ENCODE measurements at regions not wholly inside any gene's neighbourhood (a gene's known extent, or its start where the extent isn't known, plus 50 kb on each side); places are given as distances from the start of the nearest gene placed in this dataset.
A peak's percentile ranks its signal among the peaks of the same experiment; 100 is the strongest.

DNA sequence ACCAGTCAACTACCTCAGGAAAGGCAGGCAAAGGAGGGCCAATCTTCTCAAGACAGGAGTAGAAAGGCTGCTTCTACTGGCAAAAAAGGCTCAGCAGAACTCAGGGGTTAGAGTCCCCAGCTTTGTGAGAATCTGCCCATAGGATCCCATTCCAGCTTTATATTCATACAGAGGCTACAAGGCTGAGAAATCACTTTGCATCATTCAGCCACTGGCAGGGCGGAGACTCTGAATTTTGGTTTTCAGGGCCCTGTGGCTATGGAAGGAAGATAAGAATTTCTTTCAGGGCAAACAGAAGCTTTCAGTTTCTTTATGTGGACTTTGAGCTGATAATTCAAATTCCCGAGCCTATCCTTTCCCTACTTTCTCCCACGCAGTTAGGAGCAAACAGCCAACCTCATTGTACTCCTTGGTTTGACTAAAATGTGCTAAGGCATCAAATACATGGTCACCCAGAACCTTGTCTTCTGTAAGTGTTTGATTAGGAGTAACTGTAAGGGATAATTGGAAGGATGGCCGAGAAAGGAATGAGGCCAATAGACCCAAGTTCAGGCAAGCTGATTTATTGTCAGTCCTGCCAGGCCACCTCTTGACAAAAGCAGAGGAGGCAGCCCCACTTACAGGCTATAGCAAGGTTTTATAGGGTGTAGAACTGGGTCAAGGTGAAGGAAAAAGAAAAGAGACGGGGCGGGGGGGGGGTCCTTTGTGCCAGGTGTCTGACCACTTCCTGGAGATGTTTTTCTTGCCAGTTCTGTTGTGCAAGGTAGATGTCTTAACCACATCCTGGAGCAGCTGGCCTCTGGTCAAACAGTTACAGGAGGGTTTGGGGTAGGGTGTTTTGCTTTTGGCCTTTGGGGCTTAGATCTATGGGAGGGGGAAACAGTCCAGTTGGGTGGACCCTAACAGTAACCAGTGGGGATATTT, 165.3 kb upstream of the PPP1R2C start:
- peak overlapping the region; percentile 5; the same call in 1 of the 2 replicates for H3K4me3 ChIP-seq (ENCODE audit: low read length)
- peak; percentile 74 for DNase-seq (ENCODE audit: low read depth, low spot score)

DNA sequence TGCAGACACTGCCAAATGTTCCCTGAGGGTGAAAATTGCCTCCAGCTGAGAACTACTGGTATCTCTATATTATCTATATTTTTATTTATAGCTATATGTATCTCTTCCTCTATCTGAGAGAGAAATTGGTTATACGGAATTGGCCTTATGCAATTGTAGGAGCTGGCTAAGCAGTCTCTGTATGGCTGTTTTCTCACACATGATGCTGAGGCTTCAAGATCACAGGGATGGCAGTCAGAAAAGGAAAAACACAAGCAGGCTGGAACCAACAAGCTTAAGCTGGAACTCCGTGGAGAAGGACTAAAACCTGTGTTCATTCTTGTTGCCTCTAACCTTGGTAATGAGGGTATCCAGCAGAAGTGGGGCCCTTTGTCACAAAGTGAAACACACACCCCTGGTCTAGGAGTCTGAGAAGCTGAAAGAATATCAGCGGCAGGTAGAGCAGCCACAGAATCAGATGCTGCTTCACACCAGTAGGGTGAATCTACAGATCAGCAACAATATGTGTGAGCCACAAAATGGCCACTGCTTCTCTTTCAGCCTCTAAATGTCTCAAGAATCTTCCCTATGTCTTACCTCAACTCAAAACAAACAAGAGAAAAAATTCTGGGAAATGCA, 166.5 kb upstream of the PPP1R2C start:
- H3K4me3 ChIP-seq (ENCODE audit: low read length): no peak overlapping the region
- peak; percentile 60 for DNase-seq (ENCODE audit: low read depth, low spot score)

DNA sequence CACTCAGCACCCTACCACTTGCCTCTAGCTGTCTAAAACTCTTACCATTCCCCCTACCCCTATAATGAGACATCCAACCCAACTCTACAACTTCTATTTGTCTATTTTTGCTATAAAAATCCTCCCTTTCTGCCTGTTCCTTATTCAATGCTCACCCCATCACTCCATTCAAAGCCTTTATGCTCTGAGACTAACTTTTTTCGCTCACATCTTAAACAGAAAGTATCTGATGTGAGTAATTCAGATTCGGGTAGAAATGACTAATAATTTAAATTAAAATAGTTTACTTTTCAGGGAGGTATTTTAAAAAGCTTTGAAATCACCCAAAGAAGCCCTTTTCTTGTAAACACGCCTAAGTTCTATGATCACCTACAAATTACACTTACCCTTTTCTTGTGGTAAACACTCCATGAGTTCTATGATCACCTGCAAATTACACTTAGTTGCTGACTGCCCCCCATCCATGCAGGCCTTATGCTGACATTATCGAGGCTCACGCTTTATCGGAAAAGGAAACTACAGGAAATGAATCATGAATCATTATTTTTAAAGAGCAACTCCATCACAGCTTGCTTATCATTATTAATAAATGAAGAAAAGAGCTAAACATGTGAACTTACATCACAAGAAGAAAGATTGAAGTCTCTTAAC, 168.7 kb upstream of the PPP1R2C start:
- no peak overlapping the region for H3K4me3 ChIP-seq (ENCODE audit: low read length)
- DNase-seq (ENCODE audit: low read depth, low spot score): no peak

DNA sequence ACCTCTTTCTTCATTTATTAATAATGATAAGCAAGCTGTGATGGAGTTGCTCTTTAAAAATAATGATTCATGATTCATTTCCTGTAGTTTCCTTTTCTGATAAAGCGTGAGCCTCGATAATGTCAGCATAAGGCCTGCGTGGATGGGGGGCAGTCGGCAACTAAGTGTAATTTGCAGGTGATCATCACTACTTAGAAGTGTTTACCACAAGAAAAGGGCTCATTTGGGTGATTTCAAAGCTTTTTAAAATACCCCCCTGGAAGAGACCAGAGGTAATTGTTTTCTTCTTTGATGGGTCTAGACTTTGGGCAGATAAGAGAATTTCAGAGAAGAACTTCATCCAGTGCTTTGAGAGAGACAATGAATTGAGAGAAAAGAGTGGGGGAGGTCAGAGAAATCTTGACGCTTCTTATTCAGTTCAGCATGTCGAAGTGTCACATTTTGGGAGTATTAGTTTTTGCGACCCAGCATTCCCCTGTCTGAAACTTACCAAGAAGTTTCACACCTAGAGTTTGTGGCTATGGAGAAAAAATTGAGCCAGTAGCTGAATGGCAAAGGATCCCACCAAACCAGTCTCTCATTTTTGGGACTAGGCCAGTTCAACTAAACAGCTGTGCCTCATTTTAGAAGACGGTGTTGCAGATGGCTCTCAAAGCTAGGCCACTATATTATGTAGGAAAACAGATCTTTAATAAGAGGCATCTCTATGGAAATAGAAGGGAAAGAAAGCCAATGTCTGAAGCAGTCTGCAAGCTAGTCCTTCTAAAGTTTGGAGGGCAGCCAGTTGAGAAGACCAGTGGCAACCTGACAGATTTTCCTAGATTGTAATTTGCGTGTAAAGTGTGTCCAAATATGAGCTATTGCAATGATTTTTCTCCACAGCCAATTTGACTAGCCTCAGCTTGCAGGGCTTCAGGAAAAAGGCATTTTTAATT, 171.0 kb upstream of the PPP1R2C start:
- no peak overlapping the region for H3K4me3 ChIP-seq (ENCODE audit: low read length)
- DNase-seq (ENCODE audit: low read depth, low spot score): no peak

DNA sequence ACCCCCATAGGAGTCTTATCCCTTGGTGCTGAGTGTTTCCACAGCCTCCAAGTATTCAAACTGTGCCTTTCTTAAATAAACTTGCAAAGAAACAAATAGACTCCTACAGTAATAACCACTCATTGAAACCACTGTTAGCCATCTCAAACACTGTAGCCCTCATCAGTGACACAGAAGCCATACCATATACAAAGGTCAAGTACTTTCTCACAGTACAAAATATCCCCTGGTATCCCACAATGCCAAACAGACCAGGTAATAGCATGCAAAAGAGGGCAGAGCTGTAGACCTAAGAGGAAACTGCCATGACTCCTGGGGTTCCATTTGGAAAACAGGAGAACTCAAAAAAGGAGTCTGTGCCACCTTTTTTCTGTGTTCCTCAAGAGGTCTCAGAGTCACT, 173.8 kb upstream of the PPP1R2C start:
- no peak overlapping the region for H3K4me3 ChIP-seq (ENCODE audit: low read length)
- no peak for DNase-seq (ENCODE audit: low read depth, low spot score)

DNA sequence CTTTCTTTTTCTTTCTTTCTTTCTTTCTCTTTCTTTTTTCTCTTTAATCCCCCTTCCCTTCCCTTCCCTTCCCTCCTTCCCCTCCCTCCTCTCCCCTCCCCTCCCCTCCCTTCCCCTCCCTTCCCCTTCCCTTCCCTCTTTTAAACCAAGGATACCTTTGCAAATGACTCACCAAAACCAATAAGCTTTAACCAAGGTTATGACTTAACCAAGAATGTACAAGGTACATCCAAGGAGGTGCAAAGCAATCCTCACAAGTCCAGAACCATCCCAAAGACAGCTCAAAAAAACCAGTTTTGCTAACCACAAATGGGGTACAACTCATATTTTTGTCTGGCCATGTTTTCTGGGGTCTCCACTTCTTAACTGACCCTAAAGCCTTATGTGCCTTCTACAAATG, 174.7 kb upstream of the PPP1R2C start:
- no peak overlapping the region for H3K4me3 ChIP-seq (ENCODE audit: low read length)
- DNase-seq (ENCODE audit: low read depth, low spot score): no peak

DNA sequence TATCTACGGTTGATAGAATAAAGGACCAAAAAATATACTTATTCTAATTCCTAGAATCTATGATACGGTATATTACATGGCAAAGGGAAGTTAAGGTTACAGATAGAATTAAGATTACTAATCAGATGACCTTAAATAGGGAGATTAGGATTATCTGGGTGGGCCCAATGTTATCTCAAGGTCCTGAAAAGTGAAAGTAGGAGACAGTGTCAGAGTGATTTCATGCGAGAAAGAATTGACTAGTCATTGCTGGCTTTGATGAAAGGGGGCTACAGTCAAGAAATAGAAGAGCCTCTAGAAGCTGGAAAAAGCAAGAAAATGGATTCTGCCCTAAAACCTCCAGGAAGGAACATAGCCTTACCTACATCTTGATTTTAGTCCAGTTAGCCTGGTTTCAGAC, 176.9 kb upstream of the PPP1R2C start:
- H3K4me3 ChIP-seq (ENCODE audit: low read length): no peak overlapping the region
- no peak for DNase-seq (ENCODE audit: low read depth, low spot score)

DNA sequence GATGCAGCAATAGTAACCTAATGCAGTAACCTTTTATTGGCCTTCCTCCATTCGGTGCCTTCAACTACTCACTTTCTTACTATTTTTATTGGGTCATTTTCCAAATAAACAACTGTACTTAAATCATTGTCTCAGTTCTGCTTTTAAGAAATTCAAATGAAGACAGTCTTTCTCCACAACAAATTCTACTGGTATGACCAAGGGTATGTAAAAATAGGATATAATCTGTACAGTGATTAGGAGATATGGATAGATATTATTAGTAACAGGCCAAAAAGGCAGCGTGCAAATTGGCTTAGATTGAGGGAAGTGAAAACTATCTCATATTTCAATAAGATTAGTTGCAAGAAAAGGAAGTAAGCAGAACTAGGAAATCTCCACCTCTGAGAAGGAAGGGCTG, 177.4 kb upstream of the PPP1R2C start:
- no peak overlapping the region for H3K4me3 ChIP-seq (ENCODE audit: low read length)
- no peak for DNase-seq (ENCODE audit: low read depth, low spot score)

DNA sequence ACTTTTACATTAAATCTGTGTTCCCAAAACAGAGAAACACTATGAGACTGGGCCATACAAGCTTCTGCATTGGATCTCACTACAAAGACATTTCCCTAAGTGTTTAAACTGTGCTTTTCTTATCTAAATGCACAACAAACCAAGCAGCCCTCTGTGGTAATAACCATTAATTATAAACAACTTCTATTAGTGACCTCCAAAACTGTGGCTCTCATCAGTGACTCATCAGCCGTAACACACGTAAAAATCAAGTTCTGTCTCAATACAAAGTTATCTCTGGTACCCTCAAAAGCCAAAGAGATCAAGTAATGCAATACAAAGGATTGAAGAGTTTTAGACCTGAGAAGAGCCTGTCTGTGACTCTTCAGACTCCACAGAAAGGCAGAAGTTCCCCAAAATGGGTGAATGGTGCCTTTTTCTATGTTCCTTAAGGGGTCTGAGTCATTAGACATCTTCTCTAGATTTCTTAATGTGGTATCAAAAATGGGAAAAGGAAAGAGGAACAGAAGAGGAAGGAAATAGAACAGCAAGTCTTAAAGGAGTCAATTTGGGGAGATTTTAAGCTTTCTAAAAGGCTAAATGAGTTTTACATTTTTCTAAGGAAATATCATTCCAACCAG, 189.8 kb upstream of the PPP1R2C start:
- no peak overlapping the region for H3K4me3 ChIP-seq (ENCODE audit: low read length)
- no peak for DNase-seq (ENCODE audit: low read depth, low spot score)

DNA sequence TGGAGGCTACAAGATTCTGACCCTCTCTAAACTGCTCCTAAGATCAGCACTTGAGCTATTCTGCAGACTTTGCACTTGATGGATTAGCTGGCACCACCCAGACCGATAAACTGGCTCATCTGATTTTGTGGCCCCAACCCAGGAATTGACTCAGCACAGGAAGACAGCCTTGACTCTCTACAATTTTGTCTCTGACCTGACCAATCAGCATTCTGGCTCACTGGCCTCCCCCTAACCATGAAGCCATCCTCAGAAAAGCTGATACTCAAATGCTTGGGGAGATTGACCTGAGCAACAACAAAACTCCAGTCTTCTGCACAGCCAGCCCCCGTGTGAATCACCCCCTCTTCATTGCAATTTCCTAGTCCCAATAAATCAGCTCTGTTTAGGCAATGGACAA, 195.4 kb upstream of the PPP1R2C start:
- no peak for DNase-seq (ENCODE audit: low read depth, low spot score)
- H3K4me3 ChIP-seq (ENCODE audit: low read length): no peak overlapping the region

DNA sequence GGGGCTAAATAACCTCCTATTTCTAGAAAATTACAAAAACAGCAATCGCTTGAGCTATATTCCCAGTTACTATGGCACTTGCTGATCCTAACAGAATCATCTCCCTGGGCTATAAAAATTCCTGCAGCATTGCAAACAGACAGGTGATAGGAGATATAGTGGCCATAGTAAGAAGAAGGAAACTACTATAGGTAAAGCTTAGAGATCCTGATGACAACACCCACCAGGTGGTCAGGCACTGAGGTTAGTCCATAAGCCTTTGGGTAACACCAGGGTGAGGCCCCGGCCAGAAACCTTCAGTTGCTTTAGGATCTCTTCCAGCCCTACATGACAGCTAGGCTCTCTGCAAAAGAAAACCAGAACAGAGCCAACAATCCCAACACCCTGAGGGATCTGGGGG, 197.9 kb upstream of the PPP1R2C start:
- no peak overlapping the region for H3K4me3 ChIP-seq (ENCODE audit: low read length)
- no peak for DNase-seq (ENCODE audit: low read depth, low spot score)

DNA sequence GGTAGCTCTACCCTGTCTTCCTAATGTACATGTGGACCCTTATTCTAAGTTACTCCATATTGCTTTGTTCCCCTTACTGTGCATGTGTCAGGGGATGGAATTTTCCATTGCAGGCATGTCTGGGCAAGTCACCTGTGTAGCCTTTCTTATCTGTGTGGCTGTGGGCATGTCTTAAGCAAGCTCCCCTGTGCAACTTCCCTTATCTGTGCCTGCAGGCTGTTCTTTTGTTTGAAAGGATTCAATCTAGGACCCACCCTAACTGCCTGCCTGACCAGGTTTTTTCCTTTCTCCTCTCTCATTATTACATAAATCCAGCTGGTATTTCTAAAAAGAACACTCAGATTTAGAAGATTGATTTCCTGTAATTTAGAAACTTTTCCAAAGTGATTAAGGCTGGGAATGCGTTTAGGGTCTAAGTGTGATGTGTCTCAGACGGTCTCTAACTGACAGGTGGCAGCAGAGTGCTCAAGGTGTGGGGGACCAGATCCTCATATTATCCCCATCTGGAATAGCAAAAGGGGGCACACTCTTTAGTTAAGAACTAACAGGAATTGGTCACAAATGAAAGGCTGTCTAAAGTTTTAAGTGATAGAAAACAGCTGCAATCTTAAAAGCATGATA, 198.9 kb upstream of the PPP1R2C start:
- no peak overlapping the region for H3K4me3 ChIP-seq (ENCODE audit: low read length)
- peak; percentile 26 for DNase-seq (ENCODE audit: low read depth, low spot score)

DNA sequence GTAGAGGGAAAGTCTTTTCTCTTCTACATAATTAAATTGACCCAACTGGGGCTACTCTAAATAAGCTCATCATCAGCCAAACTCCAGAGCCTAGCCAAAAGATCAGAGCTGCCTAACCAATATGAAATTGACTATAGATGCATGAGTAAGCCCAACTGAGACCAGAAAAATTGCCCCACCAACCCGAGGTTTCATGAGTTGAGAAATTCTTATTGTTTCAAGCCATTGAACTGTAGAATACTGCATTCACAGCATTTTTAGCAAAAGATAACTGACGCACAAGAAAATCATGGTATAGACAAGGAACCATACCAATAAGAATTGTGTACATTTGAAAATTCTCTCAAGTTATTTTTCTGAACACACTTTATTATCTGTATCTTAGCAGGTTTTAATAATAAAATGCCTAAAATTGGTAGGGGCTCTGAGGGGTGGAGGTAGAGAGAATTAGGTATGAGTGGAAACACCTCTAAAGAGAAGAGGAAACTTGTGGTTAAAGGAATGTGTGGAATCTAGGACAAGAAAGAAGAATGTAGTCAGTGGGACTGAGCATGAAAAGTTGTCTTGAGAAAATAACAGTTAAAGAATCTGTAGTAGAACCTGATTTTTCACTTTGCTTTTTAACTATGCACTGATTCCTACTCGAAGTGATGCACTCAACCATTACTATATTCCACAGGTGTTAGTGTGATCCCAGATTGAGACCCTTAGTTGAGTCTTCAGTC, 200.9 kb upstream of the PPP1R2C start:
- no peak for DNase-seq (ENCODE audit: low read depth, low spot score)
- no peak overlapping the region for H3K4me3 ChIP-seq (ENCODE audit: low read length)

DNA sequence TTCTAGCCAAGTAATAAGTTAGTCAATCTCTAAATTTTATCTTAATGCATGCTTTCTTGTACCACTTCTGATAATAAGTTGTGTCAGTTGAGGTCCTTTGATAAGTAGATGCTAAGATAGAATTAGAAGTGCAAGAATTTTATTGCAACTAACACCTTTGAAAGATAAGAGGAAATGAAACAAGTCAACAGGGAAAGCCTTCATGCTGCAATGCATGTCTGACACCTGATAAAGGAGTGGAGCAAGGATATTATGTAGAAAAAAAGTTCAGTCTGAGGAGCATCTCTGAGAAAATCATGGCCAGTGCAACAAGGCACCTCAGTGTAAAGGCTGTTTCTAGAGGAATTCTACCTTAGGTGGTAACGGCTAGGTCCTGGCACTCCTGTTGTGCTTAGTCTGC, 210.7 kb upstream of the PPP1R2C start:
- H3K4me3 ChIP-seq (ENCODE audit: low read length): no peak overlapping the region
- no peak for DNase-seq (ENCODE audit: low read depth, low spot score)

DNA sequence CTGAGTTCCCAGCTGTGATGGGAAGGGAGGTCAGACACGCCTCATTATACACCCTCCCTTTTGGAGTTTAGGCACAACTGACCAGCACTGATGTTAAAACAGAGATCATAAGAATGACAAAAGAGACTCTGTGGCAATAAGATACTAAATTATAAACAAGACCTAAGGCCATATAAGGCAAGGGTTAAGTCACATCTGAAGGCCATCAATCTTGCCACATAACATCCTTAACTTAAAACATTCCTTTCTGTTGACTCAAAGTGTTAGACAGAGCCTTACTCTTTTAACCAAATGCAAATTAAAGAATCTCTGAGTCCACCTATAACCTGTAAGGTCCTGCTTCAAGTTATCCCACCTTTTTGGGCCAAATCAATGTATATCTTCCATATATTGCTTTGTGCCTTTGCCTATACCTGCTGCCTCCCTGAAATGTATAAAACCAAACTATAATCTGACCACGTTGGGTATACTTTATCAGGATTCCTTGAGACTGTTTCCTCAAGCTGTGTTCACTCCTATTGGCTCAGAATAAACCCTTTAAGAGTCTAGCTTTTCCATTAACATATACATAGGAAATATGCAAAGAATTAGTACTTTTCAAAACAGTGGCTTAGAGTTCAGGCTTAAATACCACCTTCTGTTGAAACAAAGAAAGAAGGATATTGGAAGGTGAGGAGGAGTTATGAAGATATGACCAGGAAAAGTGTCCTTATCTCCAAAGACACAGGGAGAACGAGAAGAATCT, 214.4 kb upstream of the PPP1R2C start:
- no peak for DNase-seq (ENCODE audit: low read depth, low spot score)
- no peak overlapping the region for H3K4me3 ChIP-seq (ENCODE audit: low read length)

DNA sequence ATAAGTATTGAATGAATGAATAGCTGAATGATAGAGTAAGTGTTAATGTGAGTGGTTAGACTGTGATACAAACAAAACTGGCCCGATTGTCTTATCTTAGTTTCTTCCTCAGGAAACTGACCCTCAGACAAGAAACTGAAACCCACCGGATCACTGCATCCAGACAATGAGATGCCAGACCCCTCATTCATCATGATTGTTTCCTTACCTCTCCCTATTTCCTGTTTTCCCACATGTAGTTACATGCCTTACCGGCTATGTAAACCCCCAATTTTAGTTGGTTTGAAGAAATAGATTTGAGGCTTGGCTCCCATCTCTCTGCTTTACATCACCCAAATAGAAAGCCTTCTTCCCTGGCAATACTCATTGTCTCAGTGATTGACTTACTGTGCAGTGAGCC, 218.9 kb upstream of the PPP1R2C start:
- DNase-seq (ENCODE audit: low read depth, low spot score): no peak
- no peak overlapping the region for H3K4me3 ChIP-seq (ENCODE audit: low read length)

DNA sequence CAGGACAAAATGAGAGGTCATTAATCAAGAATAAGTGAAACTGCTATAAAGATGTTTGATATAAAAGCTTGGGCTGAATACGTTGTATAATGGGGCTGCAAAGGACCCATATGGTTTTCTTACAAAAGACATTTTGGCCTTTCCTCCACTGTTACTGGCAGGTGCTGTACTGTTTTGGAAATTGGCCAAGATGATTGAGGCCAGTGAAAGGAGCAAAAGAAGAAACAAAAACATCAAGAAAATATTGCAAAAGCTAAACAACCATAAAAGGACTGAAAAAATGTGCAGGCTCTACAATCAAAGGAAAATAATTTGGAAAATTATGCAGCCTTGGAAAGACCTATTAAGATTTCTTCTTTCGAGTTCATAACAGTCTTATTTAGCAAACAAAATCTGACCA, 222.2 kb upstream of the PPP1R2C start:
- H3K4me3 ChIP-seq (ENCODE audit: low read length): no peak overlapping the region
- DNase-seq (ENCODE audit: low read depth, low spot score): no peak

All from Jurkat, Clone E6-1 (cell line).